ENCODE measurements at regions not wholly inside any gene's neighbourhood (a gene's known extent, or its start where the extent isn't known, plus 50 kb on each side); places are given as distances from the start of the nearest gene placed in this dataset.

DNA sequence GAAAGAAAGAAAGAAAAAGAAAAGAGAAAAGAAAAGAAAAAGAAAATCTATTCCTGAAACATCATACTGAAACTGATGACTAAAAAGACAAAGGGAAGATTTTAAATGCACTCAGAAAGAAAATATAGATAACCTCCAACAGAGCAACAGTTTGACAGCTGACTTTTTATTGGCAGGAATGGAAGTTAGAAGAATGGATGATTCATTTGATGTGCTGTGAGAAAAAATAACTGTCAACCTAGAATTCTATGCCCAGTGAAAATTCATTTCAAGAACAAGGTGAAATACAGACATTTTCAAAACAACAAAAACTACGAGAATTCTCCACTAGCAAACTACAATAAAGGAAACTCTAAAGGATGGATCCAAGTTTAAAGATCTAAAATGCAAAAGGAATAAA lies 50.5 kb upstream of the HSPA12A start:
- DNase-seq (ENCODE audit: low read depth), result no peak
- H3K4me3 ChIP-seq (ENCODE audit: low read length), result no peak overlapping the region
- TF ChIP-seq, protein P1, sequence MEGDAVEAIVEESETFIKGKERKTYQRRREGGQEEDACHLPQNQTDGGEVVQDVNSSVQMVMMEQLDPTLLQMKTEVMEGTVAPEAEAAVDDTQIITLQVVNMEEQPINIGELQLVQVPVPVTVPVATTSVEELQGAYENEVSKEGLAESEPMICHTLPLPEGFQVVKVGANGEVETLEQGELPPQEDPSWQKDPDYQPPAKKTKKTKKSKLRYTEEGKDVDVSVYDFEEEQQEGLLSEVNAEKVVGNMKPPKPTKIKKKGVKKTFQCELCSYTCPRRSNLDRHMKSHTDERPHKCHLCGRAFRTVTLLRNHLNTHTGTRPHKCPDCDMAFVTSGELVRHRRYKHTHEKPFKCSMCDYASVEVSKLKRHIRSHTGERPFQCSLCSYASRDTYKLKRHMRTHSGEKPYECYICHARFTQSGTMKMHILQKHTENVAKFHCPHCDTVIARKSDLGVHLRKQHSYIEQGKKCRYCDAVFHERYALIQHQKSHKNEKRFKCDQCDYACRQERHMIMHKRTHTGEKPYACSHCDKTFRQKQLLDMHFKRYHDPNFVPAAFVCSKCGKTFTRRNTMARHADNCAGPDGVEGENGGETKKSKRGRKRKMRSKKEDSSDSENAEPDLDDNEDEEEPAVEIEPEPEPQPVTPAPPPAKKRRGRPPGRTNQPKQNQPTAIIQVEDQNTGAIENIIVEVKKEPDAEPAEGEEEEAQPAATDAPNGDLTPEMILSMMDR (conservative IDR thresholded peaks at IDR 0.05; ENCODE audit: low read depth, low read length), result no peak

DNA sequence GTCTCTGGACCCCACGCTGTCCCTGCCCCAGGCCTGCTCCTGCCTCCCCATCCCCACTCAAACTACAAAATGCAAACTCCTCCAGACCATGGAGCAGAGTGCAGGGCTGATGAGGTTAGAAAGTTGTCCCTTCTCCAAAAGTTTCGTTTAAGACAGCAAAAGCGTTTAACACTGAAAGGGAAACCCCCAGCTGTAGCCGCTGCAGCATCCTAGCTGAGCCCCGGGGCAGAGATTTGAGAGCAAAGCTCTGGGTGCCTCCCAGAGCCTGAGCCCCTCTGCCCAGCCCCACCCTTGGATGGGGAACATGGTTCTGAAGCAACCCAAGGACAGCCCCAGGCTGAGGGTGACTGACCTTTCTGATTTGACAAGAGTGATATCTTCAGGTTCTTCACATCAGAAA lies 52.8 kb upstream of the ENO4 start:
- TF ChIP-seq, protein P1 (conservative IDR thresholded peaks at IDR 0.05; ENCODE audit: low read depth, low read length), result no peak
- no peak overlapping the region for H3K4me3 ChIP-seq (ENCODE audit: low read length)
- DNase-seq (ENCODE audit: low read depth), result no peak

DNA sequence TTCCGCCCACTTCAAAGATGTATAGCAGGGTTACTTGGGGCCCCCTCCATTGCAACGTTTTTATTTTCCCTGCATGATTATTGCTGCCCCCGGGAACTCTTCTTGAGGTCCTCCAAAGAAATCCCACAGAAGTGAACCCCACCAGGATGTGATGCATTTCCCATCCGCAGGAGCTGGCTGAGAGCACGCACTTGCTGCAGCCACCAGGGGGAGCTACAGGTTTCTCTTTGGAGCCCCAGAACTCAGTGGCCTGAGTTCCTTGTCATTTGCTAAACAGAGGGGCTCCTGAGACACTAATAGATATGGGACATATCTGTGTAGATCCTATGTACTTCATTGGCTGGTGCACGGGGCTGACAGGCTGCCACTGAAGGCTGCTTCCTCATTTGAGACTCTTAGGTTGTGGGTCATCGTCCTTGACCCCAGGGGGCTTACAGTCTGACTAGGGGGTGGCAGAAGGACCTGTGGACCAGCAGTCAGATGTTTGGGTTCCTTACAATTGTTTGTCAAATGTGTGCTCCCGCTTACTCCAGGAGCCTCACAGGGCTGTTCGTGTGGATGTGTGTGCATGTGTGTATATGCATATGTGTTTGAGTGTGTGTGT lies 52.3 kb upstream of the ENO4 start:
- TF ChIP-seq, protein P1 (conservative IDR thresholded peaks at IDR 0.05; ENCODE audit: low read depth, low read length), result peak; percentile 98
- H3K4me3 ChIP-seq (ENCODE audit: low read length), result no peak overlapping the region
- DNase-seq (ENCODE audit: low read depth), result no peak

DNA sequence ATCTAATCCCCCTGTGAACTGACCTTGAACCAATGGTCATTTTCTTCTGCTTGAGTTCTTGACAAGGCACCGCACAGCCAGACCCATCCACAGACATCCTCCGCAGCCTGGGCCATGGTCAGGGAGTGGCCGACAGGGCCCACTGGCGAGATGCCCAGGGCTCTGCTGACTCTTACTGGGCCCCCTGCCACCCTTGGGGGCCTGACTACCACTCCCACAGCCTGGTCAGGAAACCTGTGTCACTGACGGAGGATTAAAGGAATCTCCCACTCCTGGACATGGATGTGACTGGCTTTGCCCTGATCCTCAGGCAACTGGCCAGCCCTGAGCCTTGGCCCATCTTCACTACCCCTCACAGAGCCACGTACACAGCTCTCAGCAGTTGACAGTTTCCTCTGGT lies 50.4 kb upstream of the ENO4 start:
- TF ChIP-seq, protein P1 (conservative IDR thresholded peaks at IDR 0.05; ENCODE audit: low read depth, low read length), result no peak
- H3K4me3 ChIP-seq (ENCODE audit: low read length), result no peak overlapping the region
- no peak for DNase-seq (ENCODE audit: low read depth)

Data from retinal pigment epithelial cell (primary cell).